SU-DHL-6 (cell line): ENCODE measurements at regions not wholly inside any gene's neighbourhood (a gene's known extent, or its start where the extent isn't known, plus 50 kb on each side); places are given as distances from the start of the nearest gene placed in this dataset.

Source experiments
- H2AFZ ChIP-seq: fragments of 200-600 bp; sonication (generic); 2 replicates; pipeline ENCODE4 v1.6.1; 2014; ENCODE audit warnings: low read depth, mild to moderate bottlenecking, moderate library complexity, mixed read lengths, antibody characterized with exemption, low read length; ENCODE audit not compliant: severe bottlenecking
- H3F3A ChIP-seq: fragments of 200-600 bp; shearing (Covaris generic); 2 replicates; pipeline ENCODE4 v1.6.0; 2016; ENCODE audit warnings: antibody characterized with exemption, mild to moderate bottlenecking; ENCODE audit not compliant: insufficient read depth
- H3K27ac ChIP-seq: fragments of 200-600 bp; sonication (generic); 2 replicates; pipeline ENCODE4 v1.5.1; 2016; ENCODE audit warnings: low read depth, mild to moderate bottlenecking, low read length, moderate library complexity, mixed read lengths
- H3K27me3 ChIP-seq: fragments of 200-600 bp; sonication (generic), shearing (Covaris generic); 2 replicates; pipeline ENCODE4 v1.6.0; 2014; ENCODE audit warnings: mild to moderate bottlenecking, low read length
- H3K36me3 ChIP-seq: fragments of 200-600 bp; sonication (generic); 2 replicates; pipeline ENCODE4 v1.6.1; 2014; ENCODE audit warnings: mild to moderate bottlenecking, low read length, mixed read lengths
- H3K4me2 ChIP-seq: fragments of 300-600, 200-600 bp; shearing (Covaris generic), sonication (generic); 2 replicates; pipeline ENCODE4 v1.6.0; 2014; ENCODE audit warnings: low read length, low read depth, mild to moderate bottlenecking; ENCODE audit not compliant: poor library complexity, severe bottlenecking
- H3K4me3 ChIP-seq: fragments of 200-600 bp; sonication (generic); 2 replicates; pipeline ENCODE4 v1.5.1; 2014; ENCODE audit warnings: antibody characterized with exemption, low read length, mild to moderate bottlenecking, mixed read lengths; ENCODE audit not compliant: insufficient read depth, poor library complexity, severe bottlenecking
- H3K79me2 ChIP-seq: fragments of 200-600 bp; sonication (generic); 2 replicates; pipeline ENCODE4 v1.6.1; 2014; ENCODE audit warnings: mild to moderate bottlenecking, low read length, moderate library complexity; ENCODE audit not compliant: insufficient read depth
- H3K9ac ChIP-seq: fragments of 200-600 bp; sonication (generic); 2 replicates; pipeline ENCODE4 v1.7.0; 2014; ENCODE audit warnings: mild to moderate bottlenecking, low read length
- H3K9me2 ChIP-seq: fragments of 200-600 bp; sonication (generic); replicated peaks from 2 replicates; pipeline ENCODE4 v1.6.1; 2014; ENCODE audit warnings: low read length; ENCODE audit not compliant: insufficient read depth
- H3K9me3 ChIP-seq: fragments of 200-600 bp; sonication (generic); 2 replicates; pipeline ENCODE4 v1.6.1; 2014; ENCODE audit warnings: low read length, mixed read lengths; ENCODE audit not compliant: insufficient read depth
- H4K20me1 ChIP-seq: fragments of 200-600 bp; sonication (generic); 2 replicates; pipeline ENCODE4 v1.6.1; 2014; ENCODE audit warnings: low read depth, mild to moderate bottlenecking, antibody characterized with exemption, low read length, moderate library complexity, mixed read lengths
- CTCF ChIP-seq: fragments of 200-600 bp; sonication (generic); IDR thresholded peaks from one replicate; pipeline ENCODE4 v1.5.1; 2017; ENCODE audit warnings: antibody characterized with exemption, mild to moderate bottlenecking, low read length, moderate library complexity; ENCODE audit not compliant: insufficient read depth, poor library complexity, severe bottlenecking
- EZH2phosphoT487 ChIP-seq: fragments of 200-600 bp; sonication (generic), shearing (Covaris generic); conservative IDR thresholded peaks from 2 replicates; pipeline ENCODE4 v1.6.1; 2018; ENCODE audit warnings: mild to moderate bottlenecking, antibody characterized with exemption, low read length, moderate library complexity, mixed read lengths

- H3K9me2 ChIP-seq = no peaks in the 10 kb centered on the region
- TF ChIP-seq EZH2phosphoT487 (no peak), CTCF (no peak)
- no peak overlapping the region for H3K27ac ChIP-seq
- no peaks in the 10 kb centered on the region for H3K27me3 ChIP-seq
- H3F3A ChIP-seq = no peaks in the 10 kb centered on the region
- no peak overlapping the region for H3K4me3 ChIP-seq
- no peaks in the 10 kb centered on the region for H4K20me1 ChIP-seq
- no peak overlapping the region for H3K9ac ChIP-seq
- no peaks in the 10 kb centered on the region for H3K9me3 ChIP-seq
- H3K36me3 ChIP-seq = no peaks in the 10 kb centered on the region
- no peak overlapping the region for H2AFZ ChIP-seq
- H3K79me2 ChIP-seq = no peaks in the 10 kb centered on the region
- no peak overlapping the region for H3K4me2 ChIP-seq
Observed at GRCh38 chr5:97417986-97418385, 234.9 kb upstream of the RIOK2 start.

GRCh38 chr5:97418462-97418861 lies 235.4 kb upstream of the RIOK2 start:
- H3K4me2 ChIP-seq = no peak overlapping the region
- no peaks in the 10 kb centered on the region for H3K36me3 ChIP-seq
- H3K9me3 ChIP-seq = no peaks in the 10 kb centered on the region
- H3F3A ChIP-seq = no peaks in the 10 kb centered on the region
- H3K79me2 ChIP-seq = no peaks in the 10 kb centered on the region
- no peak overlapping the region for H2AFZ ChIP-seq
- H3K27ac ChIP-seq = no peak overlapping the region
- TF ChIP-seq EZH2phosphoT487 = no peak
- no peak for TF ChIP-seq CTCF
- no peak overlapping the region for H3K4me3 ChIP-seq
- no peaks in the 10 kb centered on the region for H3K27me3 ChIP-seq
- no peaks in the 10 kb centered on the region for H4K20me1 ChIP-seq
- no peaks in the 10 kb centered on the region for H3K9me2 ChIP-seq
- no peak overlapping the region for H3K9ac ChIP-seq

DNA sequence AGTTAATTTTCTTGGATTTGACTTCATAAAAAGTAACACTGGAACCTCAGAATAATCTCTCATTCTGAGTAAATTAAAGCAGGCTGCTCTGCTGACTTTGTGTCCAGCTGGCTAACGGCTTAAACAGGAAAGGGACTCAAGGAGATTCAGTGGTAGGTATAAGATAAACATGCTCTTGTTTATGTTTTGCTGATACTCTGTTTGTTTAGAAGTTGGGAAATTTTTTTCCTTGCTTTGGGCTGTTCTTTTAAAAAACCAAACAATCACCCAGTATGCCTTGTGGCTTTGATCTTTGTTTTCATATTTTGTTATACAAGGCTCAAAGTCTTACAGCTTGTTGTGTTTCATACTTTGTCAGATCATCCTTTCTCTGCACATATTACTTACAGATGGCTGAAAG lies 237.6 kb upstream of the RIOK2 start:
- Histone ChIP-seq H3K36me3 (no peaks in the 10 kb centered on the region), H3K9me3 (no peaks in the 10 kb centered on the region), H3K27me3 (no peaks in the 10 kb centered on the region), H3K4me3 (no peak overlapping the region), H3K79me2 (no peaks in the 10 kb centered on the region), H4K20me1 (no peaks in the 10 kb centered on the region), H3K4me2 (no peak overlapping the region), H3K9me2 (no peaks in the 10 kb centered on the region), H3K27ac (no peak overlapping the region), H2AFZ (no peak overlapping the region), H3K9ac (no peak overlapping the region), H3F3A (no peaks in the 10 kb centered on the region)
- TF ChIP-seq CTCF (no peak), EZH2phosphoT487 (no peak)

DNA sequence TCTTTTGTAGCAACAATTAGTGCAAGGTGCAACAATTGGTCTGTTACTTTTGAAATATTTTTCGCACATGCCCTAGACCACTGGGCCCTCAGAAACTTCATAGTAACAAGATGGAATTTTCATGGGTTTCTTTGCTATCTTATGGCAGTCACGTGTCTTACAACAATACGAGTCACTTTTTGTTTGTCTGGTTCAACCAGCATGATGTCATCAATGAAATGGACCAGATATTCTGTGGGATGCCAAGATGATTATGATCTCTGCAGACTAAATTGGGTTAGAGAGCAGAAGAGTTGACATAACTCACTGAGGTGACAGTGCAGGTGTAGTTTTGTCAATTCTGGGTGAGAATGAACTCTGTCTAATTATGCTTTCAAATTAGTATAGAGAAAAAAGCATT lies 239.6 kb upstream of the RIOK2 start:
- Histone ChIP-seq H3F3A (no peaks in the 10 kb centered on the region), H3K36me3 (no peaks in the 10 kb centered on the region), H3K27ac (no peak overlapping the region), H3K27me3 (no peaks in the 10 kb centered on the region), H3K9me3 (no peaks in the 10 kb centered on the region), H3K4me2 (no peak overlapping the region), H3K4me3 (no peak overlapping the region), H4K20me1 (no peaks in the 10 kb centered on the region), H3K79me2 (no peaks in the 10 kb centered on the region), H3K9ac (no peak overlapping the region), H2AFZ (no peak overlapping the region), H3K9me2 (no peaks in the 10 kb centered on the region)
- TF ChIP-seq EZH2phosphoT487 (no peak), CTCF (no peak)
